Inferior parietal cortex (tissue), 1 donor: ENCODE measurements at regions not wholly inside any gene's neighbourhood (a gene's known extent, or its start where the extent isn't known, plus 50 kb on each side); places are given as distances from the start of the nearest gene placed in this dataset.

Source experiments
- DNase-seq: peaks from one replicate; pipeline ENCODE4 v3.0.0-alpha.2; 2016; ENCODE audit errors: extremely low spot score

DNA sequence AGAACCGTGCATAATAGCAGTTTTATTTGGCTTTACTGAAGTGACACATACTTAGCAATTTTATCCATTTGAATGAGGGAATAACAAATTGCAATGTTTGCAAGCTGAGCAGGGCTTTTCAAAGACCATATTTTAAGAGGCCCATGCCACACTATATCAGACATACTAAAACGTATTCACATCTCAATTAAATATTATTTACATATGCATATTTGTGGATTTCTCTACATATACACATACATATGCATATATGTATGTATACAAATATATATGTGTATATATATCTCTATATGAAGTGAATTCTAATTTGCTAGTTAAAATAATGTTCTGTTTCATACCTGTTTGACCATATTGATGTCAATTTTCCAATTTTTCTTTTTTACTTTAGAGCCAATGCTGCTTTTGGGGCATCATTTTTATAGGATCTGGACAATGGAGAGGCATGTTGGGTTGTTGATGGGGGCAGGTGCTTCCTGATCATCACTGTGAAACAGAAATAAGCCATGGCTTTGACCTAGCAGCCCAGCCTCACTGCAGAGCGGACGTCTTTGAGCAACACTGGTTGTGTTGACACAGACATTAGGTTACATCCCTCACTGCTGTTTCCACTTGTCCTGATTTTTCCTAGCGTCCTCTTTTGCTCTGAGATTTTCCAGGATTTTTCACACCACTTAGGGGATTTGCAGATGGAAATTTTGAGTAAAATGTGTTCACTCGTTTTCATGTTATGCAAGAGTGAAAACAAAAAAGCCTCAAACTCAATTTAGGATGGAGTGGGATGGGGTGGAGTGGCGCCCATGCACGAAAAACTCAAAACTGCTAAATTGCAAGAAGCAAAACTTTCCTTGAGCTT lies 56.9 kb downstream of the RDH14 start:
- DNase-seq: no peak

DNA sequence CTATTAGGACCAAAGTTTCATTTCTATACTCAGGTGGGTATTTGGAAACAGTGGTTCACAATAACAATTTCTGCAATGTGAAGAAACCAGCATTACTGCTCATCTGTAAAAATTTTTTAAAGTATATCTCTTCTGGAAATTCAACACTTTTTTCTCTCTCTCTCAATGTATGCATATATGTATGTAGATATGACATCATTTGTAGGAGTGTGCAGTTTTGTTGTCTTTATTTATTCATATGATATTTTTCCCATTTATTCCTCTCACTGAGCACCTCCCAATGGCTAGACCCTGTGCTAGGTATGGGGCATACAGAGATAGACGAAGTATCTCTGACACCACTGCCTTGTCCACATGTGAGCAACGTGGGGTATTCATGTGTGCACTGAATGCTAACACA lies 58.3 kb downstream of the RDH14 start:
- no peak for DNase-seq

DNA sequence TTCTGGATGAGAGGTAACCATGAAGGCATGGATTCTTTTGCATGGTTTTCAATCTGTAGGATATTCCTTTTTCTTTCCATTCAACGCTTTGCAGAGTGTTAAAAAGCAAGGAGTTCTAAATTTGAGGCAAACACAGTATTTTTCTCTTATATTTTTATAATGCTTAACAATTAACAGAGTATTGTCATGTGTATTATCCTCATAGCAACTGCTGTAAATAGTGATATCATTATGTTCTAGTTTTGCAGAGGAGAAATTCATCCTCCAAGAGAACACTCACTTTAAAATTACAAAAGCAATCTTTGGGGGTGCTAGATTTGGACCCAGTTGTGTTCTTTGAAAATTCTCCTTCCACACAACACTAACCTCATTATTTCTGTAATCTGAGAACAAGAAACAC lies 58.7 kb downstream of the RDH14 start:
- DNase-seq: no peak

DNA sequence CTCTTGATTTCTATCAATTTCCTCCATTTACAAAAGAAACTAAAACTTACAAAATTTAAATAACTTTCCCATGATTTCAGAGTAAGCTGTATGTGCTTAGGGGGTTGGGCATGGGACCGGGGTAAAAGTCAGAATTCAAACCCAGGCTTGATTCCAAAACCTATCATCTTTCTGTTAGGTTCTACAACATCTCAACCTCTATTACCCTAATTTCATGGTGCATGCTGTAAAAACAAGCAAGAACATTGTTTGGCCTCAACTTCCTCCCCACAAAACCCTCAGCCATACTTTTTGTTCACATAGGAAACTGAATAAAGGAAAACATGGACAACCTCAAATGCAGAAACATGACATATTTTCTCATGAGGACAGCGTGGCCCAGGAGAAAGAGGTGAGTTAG lies 59.3 kb downstream of the RDH14 start:
- no peak for DNase-seq

DNA sequence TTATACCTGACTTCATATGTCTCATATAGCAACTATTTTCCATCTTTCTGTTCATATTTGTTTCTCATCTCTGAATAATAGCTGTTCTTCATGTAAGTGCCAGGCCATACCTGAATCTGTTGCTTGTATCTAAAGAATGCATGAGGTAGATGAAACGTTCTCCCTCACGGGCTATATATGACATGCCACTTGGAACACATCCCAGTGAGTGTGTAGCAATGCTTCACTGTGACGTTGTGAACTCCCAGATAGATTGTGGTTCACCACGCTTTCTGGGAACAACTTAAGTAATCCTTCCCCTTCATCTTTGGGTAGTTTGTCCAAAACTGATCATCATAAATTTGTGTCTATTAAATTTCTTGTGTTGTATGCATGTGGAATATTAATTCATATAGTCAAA lies 60.1 kb downstream of the RDH14 start:
- DNase-seq: no peak

DNA sequence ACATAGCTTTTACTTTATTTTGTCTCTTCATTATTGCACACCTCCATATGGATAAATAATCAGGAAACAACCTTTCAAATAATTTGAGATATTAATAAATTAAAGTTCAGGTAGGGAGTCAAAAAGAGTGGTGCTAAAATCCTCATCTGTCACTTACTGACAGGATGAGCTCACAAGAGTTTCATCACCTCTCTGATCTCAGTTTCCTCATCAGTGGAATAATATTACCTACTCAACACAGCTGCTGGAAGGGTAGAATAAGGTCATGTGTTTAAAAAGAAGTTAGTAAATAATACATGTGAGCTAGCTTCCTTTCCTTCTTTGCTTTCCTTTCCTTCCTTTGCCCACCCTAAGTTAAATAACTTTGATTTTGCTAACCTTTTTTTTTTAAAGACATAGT lies 61.9 kb downstream of the RDH14 start:
- DNase-seq: no peak

DNA sequence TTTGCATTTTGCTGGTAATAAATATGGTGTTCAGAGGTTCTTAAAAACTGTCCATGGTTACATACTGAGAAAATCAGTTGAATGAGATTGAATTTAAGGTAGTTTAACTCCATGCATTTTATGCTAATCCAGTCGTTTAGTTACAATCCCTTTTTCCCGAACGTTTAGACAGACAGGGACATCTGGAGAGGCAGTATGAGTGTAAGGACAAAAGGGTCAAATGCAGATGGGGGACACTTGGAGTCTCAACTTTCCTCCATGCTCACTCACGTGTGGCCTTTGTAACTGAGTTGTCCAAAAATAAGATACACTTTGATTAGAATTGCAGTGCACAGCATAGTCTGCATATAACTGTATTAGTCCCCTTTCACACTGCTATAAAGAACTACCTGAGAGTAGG lies 63.9 kb downstream of the RDH14 start:
- DNase-seq: no peak

DNA sequence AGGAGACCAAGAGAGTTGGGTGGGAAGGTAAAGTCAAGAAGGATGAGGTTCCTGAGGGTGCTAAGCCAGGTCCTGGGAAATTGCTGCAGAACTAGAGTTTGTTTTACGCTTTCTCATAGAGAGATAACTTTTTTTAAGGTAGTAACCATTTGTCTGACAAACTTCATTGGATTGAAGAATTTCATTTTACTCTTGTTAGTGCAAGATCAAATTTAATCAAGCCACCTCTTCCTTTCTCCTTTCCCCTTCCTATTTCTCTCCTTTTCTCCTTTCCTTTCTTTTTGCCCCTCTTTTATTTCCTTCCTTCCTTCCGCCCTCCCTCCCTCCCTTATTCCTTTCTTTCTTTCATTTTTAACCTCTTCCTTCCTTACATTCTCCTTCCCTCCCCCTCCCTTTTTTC lies 65.4 kb downstream of the RDH14 start:
- no peak for DNase-seq

DNA sequence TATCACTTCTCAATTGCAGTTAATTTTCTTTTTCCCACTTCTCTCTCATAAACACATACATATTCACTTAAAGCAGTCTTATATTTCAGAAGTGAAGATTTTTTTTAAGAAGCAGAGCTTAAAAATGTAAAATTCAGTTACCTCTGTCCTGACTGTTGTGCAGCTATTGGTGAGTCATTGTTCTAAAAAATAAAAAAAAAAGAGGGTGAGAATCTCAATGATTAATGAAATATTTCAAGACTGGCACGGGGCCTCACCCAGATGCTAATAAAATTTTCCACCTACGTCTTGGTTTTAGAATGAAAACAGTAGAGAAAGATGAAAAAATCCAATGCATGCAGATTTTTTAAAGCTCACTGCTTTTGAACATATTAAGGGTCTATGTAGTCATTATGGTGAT lies 67.7 kb downstream of the RDH14 start:
- no peak for DNase-seq

DNA sequence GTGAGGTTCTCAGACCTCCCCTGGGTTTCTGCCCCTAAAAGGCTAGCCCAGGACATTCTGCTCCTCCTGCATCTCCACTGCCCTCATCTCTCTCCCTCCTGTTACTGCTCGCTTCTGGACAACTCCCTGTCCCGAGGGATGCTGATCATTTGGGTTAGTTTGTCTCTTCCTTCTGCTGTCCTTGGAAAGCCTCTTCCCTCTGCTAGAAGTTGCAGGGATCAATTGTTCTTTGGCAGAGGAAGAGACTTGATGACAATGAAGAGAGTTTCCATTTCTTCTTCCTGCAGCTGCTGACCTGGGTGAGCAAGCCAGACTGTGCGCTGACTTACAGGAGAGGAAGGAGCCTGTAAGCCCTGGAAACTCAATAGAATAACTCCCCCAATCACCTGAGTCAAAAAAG lies 68.9 kb downstream of the RDH14 start:
- DNase-seq: no peak

DNA sequence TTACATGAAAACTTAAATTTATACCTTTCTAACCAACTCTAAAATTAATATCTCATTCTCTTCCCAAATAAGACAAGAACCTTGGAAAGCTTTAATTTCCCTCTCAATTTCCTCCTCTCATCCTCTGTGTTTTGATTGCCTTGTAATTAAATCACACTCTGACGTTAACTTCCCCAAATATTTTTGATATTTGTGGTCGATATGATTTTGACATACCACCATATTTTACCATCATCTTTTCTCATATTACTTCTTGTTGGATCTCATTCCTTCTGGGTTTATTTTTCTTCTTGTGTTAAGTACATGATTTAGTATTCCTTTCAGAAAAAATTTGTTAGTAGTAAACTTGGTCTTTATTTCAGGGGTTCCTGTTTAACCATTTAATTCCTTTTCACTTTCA lies 69.6 kb downstream of the RDH14 start:
- no peak for DNase-seq

DNA sequence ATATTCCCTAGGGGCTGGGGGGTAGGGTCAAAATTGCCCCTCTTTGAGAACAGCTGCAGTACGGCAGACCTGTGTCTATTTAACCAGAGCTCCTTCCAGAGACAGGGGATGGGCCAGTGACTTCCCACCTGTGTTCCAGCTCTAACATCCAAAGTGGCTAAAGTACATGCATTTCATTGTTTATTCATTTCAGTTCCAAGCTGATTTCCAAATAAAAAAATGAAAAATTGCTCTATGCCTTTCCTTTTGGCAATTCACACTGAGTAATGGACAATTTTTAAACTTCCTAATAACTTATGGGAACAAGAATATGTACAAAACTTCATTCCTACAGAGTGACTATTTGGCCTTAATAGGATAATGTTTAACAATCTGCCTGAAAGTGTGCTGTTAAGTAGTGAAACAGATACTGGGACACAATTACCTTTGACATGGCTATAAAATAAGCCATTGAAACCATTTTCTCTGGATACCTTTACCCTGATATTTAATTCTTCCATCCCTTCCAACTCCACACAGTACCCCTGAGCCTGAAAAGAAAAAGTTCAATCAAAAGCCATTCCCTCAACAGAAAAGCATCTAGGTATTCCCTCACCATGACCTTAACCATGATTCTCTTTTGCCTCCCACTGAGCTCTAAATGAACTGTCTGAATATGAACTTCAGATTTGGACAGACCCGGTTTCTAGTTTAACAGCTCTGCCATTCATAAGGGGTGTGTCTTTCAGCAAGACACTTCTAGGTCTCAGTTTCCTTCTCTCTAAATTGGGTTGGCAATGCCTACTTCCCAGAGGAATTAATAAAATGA lies 73.1 kb downstream of the RDH14 start:
- DNase-seq: no peak

DNA sequence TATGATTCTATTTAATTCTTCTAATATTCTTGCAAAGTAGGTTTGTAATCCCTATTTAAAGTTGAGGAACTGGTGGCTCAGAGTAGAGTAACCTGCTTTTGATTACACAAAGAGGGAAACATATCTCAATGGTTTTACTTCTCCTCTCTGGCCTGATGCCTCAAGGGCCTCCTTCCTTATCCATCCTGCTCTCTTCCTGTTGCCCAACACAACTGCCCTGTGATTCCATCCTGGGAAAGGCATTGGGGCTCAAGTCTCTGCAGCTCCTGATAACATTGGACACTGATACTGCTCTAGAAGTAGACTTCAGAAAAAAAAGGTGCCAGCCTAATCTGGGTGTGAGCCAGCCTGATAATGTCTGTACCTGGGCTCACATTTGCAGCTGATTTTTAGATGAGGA lies 75.8 kb downstream of the RDH14 start:
- DNase-seq: no peak

DNA sequence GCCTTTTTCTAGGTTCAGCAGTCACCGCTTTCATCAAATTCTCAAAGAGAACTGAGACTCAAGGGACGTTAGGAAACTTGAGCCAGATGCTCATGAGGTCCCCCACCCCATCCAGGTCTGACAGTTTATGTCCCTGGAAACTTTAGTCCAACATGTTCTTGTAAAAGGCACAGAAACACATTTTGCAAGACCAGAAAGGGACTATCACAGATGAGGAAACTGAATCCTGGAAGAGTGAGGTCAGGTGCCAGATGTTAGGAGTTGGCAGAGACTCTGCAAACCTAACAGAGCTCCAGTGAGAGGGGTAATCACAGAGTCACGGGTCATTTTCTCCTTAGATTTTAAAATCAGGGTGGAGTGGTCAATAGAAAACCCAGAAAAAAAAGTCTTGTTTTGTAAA lies 76.6 kb downstream of the RDH14 start:
- DNase-seq: no peak

DNA sequence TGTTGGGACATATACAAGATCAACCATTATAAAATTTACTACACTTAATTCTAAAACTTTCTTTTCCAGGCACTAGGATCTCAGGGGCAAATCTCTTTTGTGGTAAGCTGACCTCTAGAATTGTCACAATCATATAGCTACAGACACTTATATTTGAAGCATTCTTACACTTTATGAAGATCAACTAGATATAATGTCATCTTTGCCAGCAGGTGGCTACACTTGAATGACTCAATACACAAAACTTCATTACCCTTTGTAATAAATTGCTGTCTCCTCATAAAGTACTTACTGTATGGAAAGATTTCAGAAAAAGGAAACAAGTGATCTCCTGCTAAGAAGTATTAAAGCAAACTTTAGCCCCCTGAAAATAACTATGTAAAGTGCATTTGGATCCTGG lies 77.8 kb downstream of the RDH14 start:
- DNase-seq: no peak

DNA sequence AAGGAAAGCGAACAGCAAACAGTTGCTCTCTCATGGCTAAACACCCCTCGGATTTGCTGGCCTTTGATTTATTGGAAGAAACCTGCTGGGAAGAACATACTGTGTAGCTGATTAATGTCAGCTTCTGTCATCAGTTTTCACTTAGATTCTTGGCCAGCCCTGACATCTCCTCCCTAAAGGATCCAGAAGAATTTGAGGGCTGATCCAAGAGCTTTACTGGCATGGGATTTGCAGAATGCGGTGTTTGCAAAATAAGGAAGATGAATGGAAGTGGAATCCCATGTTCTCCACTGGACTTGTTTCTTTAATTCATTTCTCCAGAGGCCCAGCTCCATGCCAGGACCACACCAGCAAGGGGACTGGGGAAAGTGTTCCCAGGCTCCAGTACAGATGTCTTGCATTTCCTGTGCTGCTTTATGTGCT lies 80.5 kb downstream of the RDH14 start:
- DNase-seq: no peak

DNA sequence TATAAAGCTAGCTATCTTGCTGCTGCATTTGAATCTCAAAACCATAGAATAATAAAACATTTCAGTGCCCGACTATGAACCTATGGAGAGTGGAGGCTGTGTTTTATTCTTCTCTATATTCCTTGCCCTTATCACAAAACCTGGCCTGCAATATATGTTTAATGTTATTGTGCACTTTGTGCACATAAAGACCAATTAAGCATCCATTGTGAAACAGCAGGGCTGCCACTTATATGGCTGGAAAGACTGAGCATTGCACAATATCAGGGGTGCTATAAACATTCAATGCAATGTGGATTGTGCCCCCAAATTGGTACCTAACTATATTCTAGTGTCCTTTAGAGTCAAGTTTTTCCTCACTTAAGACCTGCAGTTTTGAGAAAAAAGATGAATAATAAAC lies 83.2 kb downstream of the RDH14 start:
- no peak for DNase-seq

DNA sequence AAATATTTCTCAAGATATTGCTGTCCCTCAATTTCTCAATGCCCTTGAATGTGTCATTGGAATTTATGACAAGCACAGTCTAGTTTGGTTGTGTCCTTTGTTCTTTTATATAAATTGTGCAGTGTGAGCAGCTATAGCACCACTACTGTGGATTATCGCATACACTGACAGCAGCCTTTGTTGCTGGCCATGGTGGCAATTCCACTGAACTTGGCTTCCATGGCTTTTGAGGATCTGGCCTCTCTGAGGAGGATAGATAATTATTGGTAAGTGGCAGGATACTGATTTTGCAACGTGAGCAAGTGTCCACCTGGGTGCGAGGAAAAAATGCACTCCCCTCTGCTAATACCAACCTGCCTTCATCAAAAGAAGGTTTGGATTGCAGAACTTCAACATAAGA lies 84.0 kb downstream of the RDH14 start:
- no peak for DNase-seq

DNA sequence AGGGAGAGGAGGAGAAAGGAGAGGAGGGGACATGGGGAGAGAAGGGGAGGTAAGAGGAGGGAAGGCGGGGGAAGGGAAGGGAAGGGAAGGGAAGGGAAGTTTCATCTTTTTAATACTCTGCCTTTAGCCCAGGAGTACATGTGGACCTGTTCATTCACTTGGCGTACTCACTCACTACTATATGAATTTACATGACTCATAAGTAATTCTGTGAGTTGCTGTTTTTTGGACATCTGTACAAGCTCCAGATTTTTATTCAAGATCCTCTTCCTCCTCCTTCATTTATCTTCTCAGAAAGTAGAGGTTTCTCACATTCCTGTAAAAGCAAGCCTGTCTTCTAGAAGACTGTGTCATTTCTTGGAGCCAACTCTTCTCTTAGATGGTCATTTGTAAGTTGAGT lies 84.6 kb downstream of the RDH14 start:
- DNase-seq: no peak

DNA sequence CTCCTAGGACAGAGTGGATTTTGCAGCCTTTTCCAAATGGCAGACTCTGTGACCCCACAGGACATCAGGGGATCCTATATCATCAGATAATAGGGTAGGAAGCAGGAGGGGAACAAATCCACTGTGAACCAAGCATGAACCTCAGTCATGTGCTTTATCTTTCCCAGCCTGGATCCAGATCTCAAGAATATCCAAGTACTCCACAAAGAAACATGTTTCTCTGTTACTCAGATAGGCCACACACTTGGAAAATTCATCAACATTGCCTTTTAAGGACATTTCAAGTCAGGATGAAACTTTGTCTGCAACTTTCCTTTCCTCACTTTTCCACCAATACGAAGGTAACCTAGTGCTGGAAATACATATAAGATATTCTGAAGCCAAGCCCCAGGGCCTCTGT lies 85.8 kb downstream of the RDH14 start:
- DNase-seq: no peak

DNA sequence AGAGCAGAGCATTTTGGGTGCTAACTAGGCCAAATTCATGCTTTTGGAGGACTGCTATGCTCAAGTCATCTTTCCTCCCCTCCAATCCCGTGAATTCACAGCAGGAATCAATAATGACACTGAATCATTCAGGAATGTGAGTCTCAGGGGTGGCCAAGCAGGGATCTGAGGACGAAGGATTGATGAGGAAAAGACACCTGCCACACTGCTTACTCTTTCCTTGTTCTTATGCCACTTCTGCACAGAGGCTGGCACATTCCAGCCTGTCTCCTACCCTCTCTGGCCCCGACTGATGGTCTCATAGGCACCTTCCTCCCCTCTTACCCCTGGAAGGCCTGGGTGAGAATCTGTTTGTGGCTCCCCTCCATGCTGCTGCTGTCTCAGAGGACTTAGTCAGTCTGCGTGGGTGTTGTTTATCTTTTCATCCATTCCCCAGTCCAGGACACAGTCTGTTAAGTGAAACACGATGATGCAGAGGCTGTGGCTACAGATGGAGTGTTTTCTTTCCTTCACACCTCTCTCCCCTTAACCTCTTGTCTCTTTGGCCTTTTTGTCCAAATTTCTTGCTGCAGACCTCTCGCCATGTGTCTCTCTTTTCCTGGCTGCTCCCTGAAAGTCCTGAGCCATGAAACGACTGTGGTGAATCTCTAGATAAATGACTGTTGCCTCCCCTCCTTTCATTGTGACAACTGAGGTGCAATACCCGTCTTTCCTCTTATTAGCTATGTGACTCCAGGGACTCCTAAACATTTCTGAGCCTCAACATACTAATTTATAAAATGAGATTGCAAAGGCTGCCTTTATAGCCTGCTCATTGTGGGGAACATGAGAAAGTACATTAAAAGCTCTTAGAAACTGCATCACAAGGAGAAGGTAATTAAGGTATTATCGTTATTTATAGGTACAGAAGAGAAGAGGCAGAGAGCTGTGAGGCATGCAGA lies 86.9 kb downstream of the RDH14 start:
- DNase-seq: peak; percentile 6

DNA sequence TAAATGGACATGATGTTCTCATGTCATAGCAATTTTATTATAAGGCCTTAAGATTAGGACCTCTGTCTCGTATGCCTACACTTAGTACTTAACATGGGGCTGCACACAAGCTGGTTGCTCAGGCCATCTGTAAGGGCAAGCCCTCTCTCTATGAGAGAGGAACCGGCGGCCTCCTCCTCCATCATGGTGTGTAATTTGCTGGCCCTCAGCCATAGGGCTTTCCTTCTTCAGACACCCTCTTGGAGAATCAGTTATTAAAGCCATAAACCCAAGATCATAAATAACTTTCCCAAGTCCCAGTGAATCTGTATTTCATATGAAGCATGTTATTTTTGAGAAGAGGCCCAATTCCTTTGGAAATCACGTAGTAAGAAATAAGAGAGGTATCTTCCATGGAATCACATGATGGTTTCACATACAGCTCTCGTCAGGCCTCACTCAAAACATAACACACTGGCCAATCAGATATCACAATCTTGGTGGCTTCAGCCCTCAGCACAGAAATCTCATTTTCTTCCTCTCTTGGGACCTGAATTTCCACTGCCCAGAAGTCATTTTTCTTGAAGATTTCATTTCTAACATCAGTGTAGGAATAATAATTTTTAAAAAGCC lies 92.6 kb downstream of the RDH14 start:
- DNase-seq: no peak
